ENCODE measurements at regions not wholly inside any gene's neighbourhood (a gene's known extent, or its start where the extent isn't known, plus 50 kb on each side); places are given as distances from the start of the nearest gene placed in this dataset.
A peak's percentile ranks its signal among the peaks of the same experiment; 100 is the strongest.

DNA sequence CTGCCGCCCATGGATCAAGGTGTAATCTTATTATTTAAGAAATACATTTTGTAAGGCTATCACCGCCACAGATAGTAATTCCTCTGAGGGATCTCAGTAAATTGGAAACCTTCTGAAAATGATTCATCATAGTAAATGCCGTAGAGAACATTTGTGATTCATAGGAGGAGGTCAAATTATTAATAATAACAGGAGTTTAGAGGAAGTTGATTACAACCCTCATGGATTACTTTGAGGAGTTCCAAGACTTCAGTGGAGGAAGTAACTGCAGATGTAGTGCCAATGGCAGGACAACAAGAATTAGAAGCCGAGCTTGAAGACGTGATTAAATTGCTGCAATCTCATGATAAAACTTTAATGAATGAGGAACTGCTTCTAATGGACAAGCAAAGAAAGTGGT, 280.1 kb downstream of the PTPRC start:
- no peaks in the 10 kb centered on the region for H3K9me3 ChIP-seq
- no peak overlapping the region for H3K4me3 ChIP-seq
- H3K36me3 ChIP-seq, result no peaks in the 10 kb centered on the region
- ATAC-seq (ENCODE audit: insufficient number of reproducible peaks, low FRiP score, low read depth) (no peak), DNase-seq (ENCODE audit: low spot score) (no peak)
- no peaks in the 10 kb centered on the region for H3K4me1 ChIP-seq (ENCODE audit: control insufficient read depth in 1 of 2, low read depth in 2 of 2)
- TF ChIP-seq, protein P1, sequence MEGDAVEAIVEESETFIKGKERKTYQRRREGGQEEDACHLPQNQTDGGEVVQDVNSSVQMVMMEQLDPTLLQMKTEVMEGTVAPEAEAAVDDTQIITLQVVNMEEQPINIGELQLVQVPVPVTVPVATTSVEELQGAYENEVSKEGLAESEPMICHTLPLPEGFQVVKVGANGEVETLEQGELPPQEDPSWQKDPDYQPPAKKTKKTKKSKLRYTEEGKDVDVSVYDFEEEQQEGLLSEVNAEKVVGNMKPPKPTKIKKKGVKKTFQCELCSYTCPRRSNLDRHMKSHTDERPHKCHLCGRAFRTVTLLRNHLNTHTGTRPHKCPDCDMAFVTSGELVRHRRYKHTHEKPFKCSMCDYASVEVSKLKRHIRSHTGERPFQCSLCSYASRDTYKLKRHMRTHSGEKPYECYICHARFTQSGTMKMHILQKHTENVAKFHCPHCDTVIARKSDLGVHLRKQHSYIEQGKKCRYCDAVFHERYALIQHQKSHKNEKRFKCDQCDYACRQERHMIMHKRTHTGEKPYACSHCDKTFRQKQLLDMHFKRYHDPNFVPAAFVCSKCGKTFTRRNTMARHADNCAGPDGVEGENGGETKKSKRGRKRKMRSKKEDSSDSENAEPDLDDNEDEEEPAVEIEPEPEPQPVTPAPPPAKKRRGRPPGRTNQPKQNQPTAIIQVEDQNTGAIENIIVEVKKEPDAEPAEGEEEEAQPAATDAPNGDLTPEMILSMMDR (IDR thresholded peaks at IDR 0.05), result no peak
- no peak overlapping the region for H3K27ac ChIP-seq
- no peaks in the 10 kb centered on the region for H3K27me3 ChIP-seq (replicated peaks; ENCODE audit: insufficient read depth)

DNA sequence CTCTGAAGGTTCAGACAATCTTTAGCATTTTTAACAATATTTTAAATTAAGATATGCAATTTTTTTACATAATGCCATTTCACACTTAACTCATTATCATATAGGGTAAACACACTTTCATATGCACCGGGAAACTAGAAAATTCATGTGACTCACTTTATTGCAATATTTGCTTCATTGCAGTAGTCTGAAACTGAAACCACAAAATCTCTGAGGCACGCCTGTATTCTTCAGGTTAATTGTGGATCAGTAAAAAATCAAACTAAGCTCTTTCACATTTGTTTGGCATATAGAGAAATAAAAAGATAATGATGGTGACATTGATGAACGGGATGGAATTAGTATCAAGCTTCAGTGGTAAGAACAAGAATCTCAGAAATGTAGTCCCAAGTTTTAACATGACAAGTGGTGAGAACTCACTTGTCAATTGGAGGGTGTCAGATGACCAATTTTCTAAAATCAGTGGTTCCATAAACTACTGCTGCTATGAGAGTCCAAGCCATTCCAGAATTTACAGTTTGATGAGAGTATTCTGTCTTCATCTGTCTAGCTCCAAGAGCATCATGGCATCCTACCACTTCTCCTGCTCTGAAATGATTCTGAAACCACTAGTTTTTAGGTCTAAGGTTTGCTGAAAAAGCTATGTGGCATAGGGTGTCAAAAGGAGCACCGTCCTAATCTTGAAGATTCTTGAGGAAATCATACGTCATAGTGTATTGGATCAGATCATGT, 281.0 kb downstream of the PTPRC start:
- Histone ChIP-seq H3K36me3 (no peaks in the 10 kb centered on the region), H3K9me3 (no peaks in the 10 kb centered on the region), H3K4me3 (no peak overlapping the region), H3K27me3 (replicated peaks; ENCODE audit: insufficient read depth) (no peaks in the 10 kb centered on the region), H3K4me1 (ENCODE audit: control insufficient read depth in 1 of 2, low read depth in 2 of 2) (peaks cover 0 to 3% of the 10 kb centered on the region in 2 donors), H3K27ac (no peak overlapping the region)
- DNase-seq (ENCODE audit: low spot score) (no peak), ATAC-seq (ENCODE audit: insufficient number of reproducible peaks, low FRiP score, low read depth) (no peak)
- TF ChIP-seq, protein P1 (IDR thresholded peaks at IDR 0.05), result no peak

DNA sequence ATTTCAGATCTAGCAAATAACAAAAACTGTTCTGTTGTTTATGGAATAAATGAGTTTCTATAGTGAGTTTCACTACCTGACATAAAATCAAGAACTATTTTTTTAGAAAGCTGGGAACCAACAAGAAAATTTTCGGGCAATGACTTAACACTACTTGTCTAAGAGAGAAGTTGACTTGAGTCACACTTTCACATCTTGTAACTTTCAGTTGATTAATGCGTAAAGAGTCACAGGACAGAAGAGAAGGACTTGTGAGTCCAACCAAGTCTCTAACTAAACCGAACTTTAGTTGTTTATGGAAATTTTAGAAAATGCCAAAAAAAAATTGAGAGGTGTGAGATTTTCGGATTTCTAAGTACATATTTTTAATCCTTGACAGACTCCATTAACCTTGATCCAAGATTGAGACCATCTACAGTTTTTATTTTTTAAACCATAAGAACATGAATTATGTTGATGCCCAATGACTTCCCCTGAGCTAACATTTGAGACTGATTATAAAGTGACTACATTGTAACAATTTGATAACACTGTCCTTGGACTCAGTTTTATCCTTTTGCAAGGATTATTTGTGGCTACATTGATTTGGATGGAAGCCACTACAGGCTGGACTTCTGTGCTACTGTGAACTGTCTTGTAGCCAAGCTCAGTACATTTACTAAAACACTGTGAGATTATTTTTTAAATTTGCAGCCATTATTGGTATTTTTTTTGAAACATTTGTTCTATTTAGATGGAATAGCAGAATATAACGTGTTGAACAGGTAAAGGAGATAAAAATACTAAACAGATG, 284.0 kb downstream of the PTPRC start:
- Histone ChIP-seq H3K36me3 (no peaks in the 10 kb centered on the region), H3K27me3 (replicated peaks; ENCODE audit: insufficient read depth) (no peaks in the 10 kb centered on the region), H3K4me1 (ENCODE audit: control insufficient read depth in 1 of 2, low read depth in 2 of 2) (peaks cover 0 to 3% of the 10 kb centered on the region in 2 donors), H3K4me3 (no peak overlapping the region), H3K9me3 (no peaks in the 10 kb centered on the region), H3K27ac (peak overlapping the region in 1 of 2 donors; percentile 24)
- TF ChIP-seq, protein P1 (IDR thresholded peaks at IDR 0.05), result no peak
- ATAC-seq (ENCODE audit: insufficient number of reproducible peaks, low FRiP score, low read depth) (no peak), DNase-seq (ENCODE audit: low spot score) (no peak)

DNA sequence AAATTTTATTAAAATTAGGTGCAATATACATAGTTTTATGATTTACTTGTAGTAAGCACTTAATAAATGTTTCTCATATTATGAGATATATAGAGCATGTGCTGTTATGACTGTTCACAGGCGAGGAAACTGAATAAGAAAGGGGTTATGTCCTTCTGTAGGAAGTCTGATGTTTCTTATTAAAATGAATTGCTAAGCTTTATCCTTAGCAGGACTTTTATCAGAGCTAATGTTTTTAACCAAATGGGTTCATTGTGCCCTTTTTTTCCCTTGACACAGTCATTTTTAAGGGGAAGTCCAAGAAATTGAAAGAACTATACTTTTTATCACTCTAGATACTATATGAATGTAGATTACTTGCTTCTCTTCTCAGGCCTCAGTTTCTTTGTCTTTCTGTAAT, 285.2 kb downstream of the PTPRC start:
- no peak overlapping the region for H3K27ac ChIP-seq
- peaks cover 0 to 3% of the 10 kb centered on the region in 2 donors for H3K4me1 ChIP-seq (ENCODE audit: control insufficient read depth in 1 of 2, low read depth in 2 of 2)
- no peaks in the 10 kb centered on the region for H3K36me3 ChIP-seq
- H3K4me3 ChIP-seq, result no peak overlapping the region
- TF ChIP-seq, protein P1 (IDR thresholded peaks at IDR 0.05), result no peak
- no peaks in the 10 kb centered on the region for H3K9me3 ChIP-seq
- no peak for ATAC-seq (ENCODE audit: insufficient number of reproducible peaks, low FRiP score, low read depth)
- no peaks in the 10 kb centered on the region for H3K27me3 ChIP-seq (replicated peaks; ENCODE audit: insufficient read depth)
- DNase-seq (ENCODE audit: low spot score), result no peak

DNA sequence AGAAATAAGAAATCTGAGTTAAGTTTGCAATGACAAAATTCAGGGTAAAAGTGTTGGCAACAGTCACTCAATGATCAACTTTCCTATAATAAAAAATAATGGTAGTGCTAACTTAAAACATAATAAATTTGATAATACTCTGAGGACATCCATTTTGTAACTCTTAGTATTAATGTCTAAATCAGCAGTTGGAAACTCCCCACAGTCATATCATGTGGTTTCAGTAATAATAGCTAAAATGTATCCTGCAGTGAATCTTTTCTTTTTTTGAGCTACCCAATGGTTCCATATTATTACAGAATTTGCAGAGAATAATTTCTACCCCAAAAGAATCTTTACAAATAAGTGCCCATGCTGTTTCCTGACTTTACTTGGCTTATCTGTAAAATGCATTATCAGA, 286.7 kb downstream of the PTPRC start:
- Histone ChIP-seq H3K9me3 (no peaks in the 10 kb centered on the region), H3K27me3 (replicated peaks; ENCODE audit: insufficient read depth) (no peaks in the 10 kb centered on the region), H3K36me3 (no peaks in the 10 kb centered on the region), H3K27ac (no peak overlapping the region), H3K4me1 (ENCODE audit: control insufficient read depth in 1 of 2, low read depth in 2 of 2) (peaks cover 0 to 3% of the 10 kb centered on the region in 2 donors), H3K4me3 (no peak overlapping the region)
- TF ChIP-seq, protein P1 (IDR thresholded peaks at IDR 0.05), result no peak
- no peak for ATAC-seq (ENCODE audit: insufficient number of reproducible peaks, low FRiP score, low read depth)
- DNase-seq (ENCODE audit: low spot score), result no peak

Data from thoracic aorta (tissue), 2 donors.